ENCODE measurements at regions not wholly inside any gene's neighbourhood (a gene's known extent, or its start where the extent isn't known, plus 50 kb on each side); places are given as distances from the start of the nearest gene placed in this dataset.
"Not testable (repeated sequence)": the region's sequence is repeated elsewhere in the genome, so short reads cannot be mapped to it uniquely, and the experiment has no call there.

- Histone ChIP-seq H3K4me3 (ENCODE audit: low read depth, low read length) (no peak overlapping the region), H3K9me3 (no peaks in the 10 kb centered on the region), H3K4me1 (no peaks in the 10 kb centered on the region), H3K27me3 (no peaks in the 10 kb centered on the region), H3K36me3 (no peaks in the 10 kb centered on the region)
- TF ChIP-seq CTCF (IDR thresholded peaks at IDR 0.05; ENCODE audit: low read depth, low read length) = no peak
- DNase-seq = no peak
Measured at GRCh38 chr3:167033866-167034265, 346.2 kb downstream of the ZBBX start.

- H3K4me3 ChIP-seq (ENCODE audit: low read depth, low read length) = no peak overlapping the region
- peak; percentile 14 for DNase-seq
- H3K36me3 ChIP-seq = no peaks in the 10 kb centered on the region
- no peaks in the 10 kb centered on the region for H3K9me3 ChIP-seq
- H3K27me3 ChIP-seq = no peaks in the 10 kb centered on the region
- peak; percentile 55 for TF ChIP-seq CTCF (IDR thresholded peaks at IDR 0.05; ENCODE audit: low read depth, low read length)
- H3K4me1 ChIP-seq = no peaks in the 10 kb centered on the region
Measured at GRCh38 chr3:167032267-167032876, 347.7 kb downstream of the ZBBX start.

- no peaks in the 10 kb centered on the region for H3K4me1 ChIP-seq
- DNase-seq = no peak
- H3K9me3 ChIP-seq = no peaks in the 10 kb centered on the region
- no peak for TF ChIP-seq CTCF (IDR thresholded peaks at IDR 0.05; ENCODE audit: low read depth, low read length)
- no peak overlapping the region for H3K4me3 ChIP-seq (ENCODE audit: low read depth, low read length)
- H3K27me3 ChIP-seq = no peaks in the 10 kb centered on the region
- H3K36me3 ChIP-seq = no peaks in the 10 kb centered on the region
Measured at GRCh38 chr3:167031364-167032049, 348.6 kb downstream of the ZBBX start.

DNA sequence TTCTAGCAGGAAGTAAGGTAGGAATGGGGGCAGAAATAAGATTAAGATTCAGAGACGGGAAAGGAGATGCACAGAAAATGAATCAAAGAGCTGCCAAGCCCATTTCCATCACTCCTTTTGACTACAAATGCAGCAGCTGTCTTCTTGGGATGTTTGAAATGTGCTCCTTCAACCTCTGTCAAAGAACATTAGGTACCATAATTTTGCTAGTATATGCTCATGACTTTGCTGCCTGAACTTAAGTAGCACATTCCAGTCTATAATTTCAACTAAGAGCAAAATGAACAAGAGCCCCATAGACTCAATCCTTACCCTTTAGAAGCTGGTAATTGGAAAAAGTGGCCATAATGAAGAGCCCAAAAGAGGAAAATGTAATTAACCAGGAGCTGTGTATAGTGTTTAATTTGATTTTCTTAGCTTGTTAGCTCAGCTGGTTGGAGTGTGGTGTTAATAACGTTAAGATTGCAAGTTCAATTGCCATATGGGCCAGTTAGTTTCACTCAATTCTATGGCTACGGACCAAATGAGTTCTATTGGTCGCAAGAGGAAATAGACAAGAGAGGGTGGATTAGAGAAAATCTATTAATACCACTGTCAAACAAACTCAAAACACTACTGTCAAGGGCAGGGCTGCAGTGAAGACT, 349.9 kb downstream of the ZBBX start:
- TF ChIP-seq CTCF (IDR thresholded peaks at IDR 0.05; ENCODE audit: low read depth, low read length) = no peak

DNA sequence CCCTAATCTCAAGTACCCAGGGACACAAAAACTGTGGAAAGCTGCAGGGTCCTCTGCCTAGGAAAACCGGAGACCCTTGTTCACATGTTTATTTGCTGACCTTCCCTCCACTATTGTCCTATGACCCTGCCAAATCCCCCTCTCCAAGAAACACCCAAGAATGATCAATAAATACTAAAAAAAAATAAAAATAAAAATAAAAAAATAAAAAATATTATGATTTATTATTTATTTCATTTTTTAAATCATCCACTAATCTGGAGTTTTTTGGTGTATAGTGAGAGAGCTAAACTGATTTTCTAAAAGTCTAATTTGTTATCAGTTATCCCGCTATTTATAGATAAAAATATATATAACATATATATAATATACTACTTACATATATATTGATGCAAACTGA, 360.6 kb downstream of the ZBBX start:
- H3K36me3 ChIP-seq; H3K4me3 ChIP-seq (ENCODE audit: low read depth, low read length); H3K27me3 ChIP-seq; H3K9me3 ChIP-seq; DNase-seq; H3K4me1 ChIP-seq: not testable (repeated sequence)

More for the DNA sequence above, 349.9 kb downstream of the ZBBX start:
- H3K4me3 ChIP-seq (ENCODE audit: low read depth, low read length) = no peak overlapping the region
- no peak for DNase-seq
- H3K4me1 ChIP-seq = no peaks in the 10 kb centered on the region
- no peaks in the 10 kb centered on the region for H3K27me3 ChIP-seq
- H3K36me3 ChIP-seq = no peaks in the 10 kb centered on the region
- H3K9me3 ChIP-seq = no peaks in the 10 kb centered on the region

GRCh38 chr3:167018591-167019111, 361.4 kb downstream of the ZBBX start:
- H3K4me3 ChIP-seq (ENCODE audit: low read depth, low read length); H3K9me3 ChIP-seq; H3K36me3 ChIP-seq; H3K27me3 ChIP-seq; H3K4me1 ChIP-seq; DNase-seq: not testable (repeated sequence)

DNA sequence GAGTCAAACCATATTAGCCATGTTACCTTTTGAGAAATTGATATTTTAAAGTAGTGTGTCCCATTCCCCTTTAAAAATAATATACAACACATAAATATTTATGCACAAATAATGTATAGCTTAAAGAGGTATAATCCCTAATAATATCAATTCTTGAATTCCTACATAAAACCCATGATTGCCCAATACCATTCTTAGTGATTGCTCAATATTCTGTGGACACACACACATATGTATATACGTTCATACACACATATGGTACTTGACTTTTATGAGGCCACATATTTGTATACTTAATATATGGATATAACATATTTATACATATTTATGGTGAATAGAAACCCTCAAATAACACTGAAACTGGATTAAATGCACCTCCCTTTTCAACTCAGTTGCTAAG, 367.4 kb downstream of the ZBBX start:
- H3K4me1 ChIP-seq = no peaks in the 10 kb centered on the region
- no peak overlapping the region for H3K4me3 ChIP-seq (ENCODE audit: low read depth, low read length)
- H3K27me3 ChIP-seq = no peaks in the 10 kb centered on the region
- no peaks in the 10 kb centered on the region for H3K9me3 ChIP-seq
- TF ChIP-seq CTCF (IDR thresholded peaks at IDR 0.05; ENCODE audit: low read depth, low read length) = no peak
- no peaks in the 10 kb centered on the region for H3K36me3 ChIP-seq
- no peak for DNase-seq

Measured in BE2C (cell line).